ENCODE measurements at regions not wholly inside any gene's neighbourhood (a gene's known extent, or its start where the extent isn't known, plus 50 kb on each side); places are given as distances from the start of the nearest gene placed in this dataset.

- TF ChIP-seq EZH2phosphoT487 (conservative IDR thresholded peaks at IDR 0.05; ENCODE audit: low read length) (no peak), CTCF (IDR thresholded peaks at IDR 0.05; ENCODE audit: insufficient read depth, low read length, poor library complexity, severe bottlenecking) (no peak)
These were observed 1882.4 kb downstream of the NCAM2 start for GRCh38 chr21:22880573-22880972.
